ENCODE measurements at regions not wholly inside any gene's neighbourhood (a gene's known extent, or its start where the extent isn't known, plus 50 kb on each side); places are given as distances from the start of the nearest gene placed in this dataset.

DNA sequence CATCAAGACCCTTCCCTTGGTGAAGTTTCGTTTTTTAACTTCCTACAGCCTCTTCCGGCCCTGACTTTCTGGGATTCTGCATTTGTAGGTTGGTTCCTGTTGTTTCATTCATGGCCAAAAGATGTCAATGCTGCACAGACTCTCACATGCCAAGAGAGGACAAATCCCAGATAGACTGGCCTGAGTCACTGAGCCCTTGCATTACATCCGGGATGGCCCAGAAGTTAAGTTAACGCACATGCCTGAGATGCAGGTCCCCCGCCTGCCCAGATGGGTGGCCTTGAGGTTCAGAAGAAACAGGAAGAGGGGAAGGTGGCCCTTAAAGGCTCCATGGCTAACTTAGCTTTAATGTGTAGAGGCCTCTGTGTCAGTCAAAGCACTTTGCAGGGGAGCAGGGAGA is 51.6 kb upstream of the SRGAP3 start:
- no peak for DNase-seq

DNA sequence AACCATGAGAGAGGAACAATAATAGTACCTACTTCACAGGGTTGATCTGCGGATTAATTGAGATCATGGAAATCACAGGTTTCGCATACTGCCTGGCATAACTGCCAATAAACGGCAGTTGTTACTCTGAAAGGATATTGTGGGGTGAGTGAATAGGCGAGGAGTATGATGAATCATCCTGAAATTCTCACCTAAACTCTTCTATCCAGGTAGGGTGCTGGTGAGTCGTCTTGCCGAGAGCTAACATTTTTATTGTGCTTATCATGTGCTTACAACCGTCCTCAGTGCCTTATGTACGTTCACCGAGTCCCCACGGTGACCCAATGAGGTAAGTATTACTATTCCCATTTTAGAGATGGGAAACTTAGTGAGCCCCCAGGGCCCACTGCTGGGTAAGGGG is 52.4 kb upstream of the SRGAP3 start:
- no peak for DNase-seq

GRCh38 chr3:9302425-9303181 is 53.2 kb upstream of the SRGAP3 start:
- DNase-seq: peak; percentile 75

- DNase-seq: no peak
These were observed 54.4 kb upstream of the THUMPD3 start for GRCh38 chr3:9308298-9308990.

DNA sequence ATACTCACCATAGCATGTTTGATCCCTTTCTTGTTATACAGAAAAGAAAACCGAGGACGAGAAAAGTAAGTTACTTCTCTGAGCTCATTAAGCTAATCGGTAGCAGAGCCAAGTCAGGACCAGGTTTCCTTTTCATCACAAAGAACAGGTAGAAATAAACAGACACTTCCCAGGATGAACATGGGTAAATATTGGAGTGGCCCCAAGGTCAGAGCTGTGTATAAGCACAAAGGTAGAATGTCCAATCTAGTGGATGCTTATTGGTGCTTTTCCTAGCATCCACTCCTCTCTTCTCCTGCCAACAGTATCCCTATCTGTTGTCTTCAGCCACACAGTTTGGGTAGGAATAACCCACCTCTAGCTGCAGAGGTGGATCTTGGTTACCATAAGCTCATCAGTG is 52.8 kb upstream of the THUMPD3 start:
- no peak for DNase-seq

- DNase-seq: no peak
These were observed 51.6 kb upstream of the THUMPD3 start for GRCh38 chr3:9311228-9311627.

All from CD4-positive, alpha-beta T cell treated with Interleukin-10 for 1 hour (primary cell).